Jurkat, Clone E6-1 (cell line): ENCODE measurements at regions not wholly inside any gene's neighbourhood (a gene's known extent, or its start where the extent isn't known, plus 50 kb on each side); places are given as distances from the start of the nearest gene placed in this dataset.
"Not testable (repeated sequence)": the region's sequence is repeated elsewhere in the genome, so short reads cannot be mapped to it uniquely, and the experiment has no call there.

Source experiments
- DNase-seq: peaks from one replicate; pipeline ENCODE4 v3.0.0-alpha.2; 2011; ENCODE audit warnings: low read depth, low spot score
- H3K4me3 ChIP-seq: 2 replicates; pipeline ENCODE4 v1.5.1; 2011; ENCODE audit warnings: mild to moderate bottlenecking, low read length, control low read depth, moderate library complexity

- no peak overlapping the region for H3K4me3 ChIP-seq
- no peak for DNase-seq
Observed at GRCh38 chr10:83542774-83543411, 596.4 kb upstream of the GHITM start.

DNA sequence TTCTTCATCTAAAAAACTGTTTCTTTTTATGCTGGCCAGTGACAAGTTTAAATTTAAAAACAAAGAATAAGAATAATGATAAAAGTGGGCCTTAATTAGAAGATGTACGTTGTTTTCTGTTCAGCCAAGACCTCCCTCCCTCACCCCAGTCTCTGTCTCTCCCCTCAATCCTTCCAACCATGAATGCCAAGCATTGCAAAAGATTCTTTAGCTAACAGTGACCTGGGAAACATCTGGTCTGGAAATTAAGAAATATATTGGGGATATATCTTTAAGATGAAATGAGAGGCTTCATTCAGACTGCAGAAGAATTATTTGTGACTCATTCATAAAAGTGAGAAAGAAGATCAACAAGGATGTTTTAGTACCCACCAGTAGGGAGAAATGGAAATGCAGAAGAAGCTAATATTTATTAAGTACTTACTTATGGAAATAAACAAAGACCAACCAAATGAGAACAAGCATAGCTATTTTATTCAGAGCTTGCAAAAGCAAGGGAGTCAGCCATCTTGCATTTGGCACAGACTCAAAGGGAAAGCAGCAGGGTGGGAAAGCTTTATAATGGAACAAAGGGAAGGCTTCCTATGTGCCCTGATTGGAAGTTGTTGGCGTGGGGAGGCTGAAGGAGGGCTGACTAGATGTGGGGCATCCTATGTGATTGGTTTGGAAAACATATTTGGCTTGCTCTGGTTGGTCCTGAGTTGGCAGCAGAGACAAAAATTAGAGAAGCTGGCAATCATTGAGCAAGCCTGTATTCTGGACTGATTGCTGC, 595.4 kb upstream of the GHITM start:
- no peak for DNase-seq
- H3K4me3 ChIP-seq = no peak overlapping the region

- DNase-seq = no peak
- no peak overlapping the region for H3K4me3 ChIP-seq
Observed at GRCh38 chr10:83545901-83546391, 593.4 kb upstream of the GHITM start.

DNA sequence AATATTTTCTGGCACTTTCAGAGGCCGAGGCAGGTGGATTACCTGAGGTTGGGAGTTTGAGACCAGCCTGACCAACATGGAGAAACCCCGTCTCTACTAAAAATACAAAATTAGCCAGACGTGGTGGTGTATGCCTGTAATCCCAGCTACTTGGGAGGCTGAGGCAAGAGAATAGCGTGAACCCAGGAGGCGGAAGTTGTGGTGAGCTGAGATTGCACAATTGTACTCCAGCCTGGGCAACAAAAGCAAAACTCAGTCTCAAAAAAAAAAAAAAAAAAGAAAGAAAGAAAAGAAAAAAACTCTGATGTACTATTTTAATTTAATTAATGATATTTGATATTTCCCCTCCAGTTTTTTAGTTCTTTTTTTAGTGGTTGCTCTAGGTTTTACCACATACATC, 588.1 kb upstream of the GHITM start:
- DNase-seq = not testable (repeated sequence)

DNA sequence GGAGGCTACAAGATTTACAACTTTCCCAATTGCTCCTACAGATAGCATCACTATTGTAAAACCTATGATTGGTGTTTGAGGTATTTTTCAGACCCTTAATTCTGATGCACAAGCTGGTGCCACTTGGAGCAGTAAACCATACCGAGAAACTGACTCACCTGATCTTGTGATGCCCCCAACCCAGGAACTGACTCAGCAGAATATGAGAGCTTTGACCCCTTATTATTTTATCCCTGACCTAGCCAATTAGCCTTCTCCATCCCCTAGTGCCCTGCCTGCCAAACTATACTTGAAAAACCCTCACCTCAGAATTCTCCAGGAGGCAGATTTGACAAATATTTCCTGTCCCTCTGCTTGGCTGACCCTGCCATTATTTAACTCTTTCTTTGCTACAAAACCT, 585.9 kb upstream of the GHITM start:
- no peak for DNase-seq
- no peak overlapping the region for H3K4me3 ChIP-seq

More for the DNA sequence above, 588.1 kb upstream of the GHITM start:
- H3K4me3 ChIP-seq = not testable (repeated sequence)

GRCh38 chr10:83555264-83555663, 584.0 kb upstream of the GHITM start:
- H3K4me3 ChIP-seq = no peak overlapping the region
- no peak for DNase-seq

- no peak overlapping the region for H3K4me3 ChIP-seq
- no peak for DNase-seq
Observed at GRCh38 chr10:83562381-83562780, 576.9 kb upstream of the GHITM start.

DNA sequence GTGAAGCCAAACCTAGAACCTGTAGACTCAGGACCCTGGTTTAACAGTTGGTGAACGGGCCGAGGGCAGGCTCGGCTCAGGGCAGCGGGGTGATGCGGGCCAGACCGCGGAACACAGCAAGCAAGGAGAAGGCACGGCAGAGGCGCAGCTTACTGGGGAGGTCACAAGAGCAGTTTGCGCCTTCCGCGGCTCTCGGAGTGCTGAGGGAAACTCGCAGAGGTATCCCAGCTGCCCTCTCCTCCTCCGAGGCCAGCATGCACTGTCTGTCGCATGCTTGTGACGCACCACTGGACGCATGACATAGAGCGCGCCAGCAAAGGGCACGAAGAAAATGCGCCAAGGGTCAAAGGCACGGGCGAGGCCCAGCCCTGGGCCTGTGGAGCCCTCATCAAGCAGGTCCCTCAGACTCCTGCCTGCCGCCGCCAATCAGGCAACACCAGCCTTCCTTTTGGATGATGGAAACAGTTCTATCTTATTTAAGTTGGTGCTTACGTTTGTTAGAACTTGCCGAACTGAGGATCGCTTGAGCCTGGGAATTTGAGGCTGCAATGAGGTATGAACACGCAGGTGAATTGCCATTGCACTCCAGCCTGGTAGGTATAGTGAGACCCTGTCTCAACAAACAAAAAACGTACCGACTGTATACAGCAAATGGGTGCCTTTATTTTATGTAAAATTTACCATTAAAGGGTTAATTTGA, 574.3 kb upstream of the GHITM start:
- no peak overlapping the region for H3K4me3 ChIP-seq
- DNase-seq = no peak

- DNase-seq = no peak
- H3K4me3 ChIP-seq = no peak overlapping the region
Observed at GRCh38 chr10:83572036-83572435, 567.3 kb upstream of the GHITM start.

GRCh38 chr10:83574770-83575169, 564.5 kb upstream of the GHITM start:
- no peak for DNase-seq
- H3K4me3 ChIP-seq = no peak overlapping the region

DNA sequence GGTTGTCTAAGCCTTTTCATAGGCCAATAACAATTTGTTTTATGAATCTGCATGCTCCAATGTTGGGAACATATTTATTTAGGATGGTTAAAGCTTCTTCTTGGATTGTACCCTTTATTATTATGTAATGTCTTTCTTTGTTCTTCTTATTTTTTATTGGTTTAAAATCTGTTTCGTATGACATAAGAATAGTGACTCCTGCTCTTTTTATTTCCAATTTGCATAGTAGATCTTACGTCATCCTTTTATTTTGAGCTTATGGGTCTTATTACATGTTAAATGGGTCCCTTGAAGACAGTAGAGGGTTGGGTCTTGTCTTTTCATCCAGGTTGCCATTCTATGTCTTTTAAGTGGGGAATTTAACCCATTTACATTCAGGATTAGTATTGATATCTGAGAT, 561.9 kb upstream of the GHITM start:
- no peak overlapping the region for H3K4me3 ChIP-seq
- DNase-seq = no peak

DNA sequence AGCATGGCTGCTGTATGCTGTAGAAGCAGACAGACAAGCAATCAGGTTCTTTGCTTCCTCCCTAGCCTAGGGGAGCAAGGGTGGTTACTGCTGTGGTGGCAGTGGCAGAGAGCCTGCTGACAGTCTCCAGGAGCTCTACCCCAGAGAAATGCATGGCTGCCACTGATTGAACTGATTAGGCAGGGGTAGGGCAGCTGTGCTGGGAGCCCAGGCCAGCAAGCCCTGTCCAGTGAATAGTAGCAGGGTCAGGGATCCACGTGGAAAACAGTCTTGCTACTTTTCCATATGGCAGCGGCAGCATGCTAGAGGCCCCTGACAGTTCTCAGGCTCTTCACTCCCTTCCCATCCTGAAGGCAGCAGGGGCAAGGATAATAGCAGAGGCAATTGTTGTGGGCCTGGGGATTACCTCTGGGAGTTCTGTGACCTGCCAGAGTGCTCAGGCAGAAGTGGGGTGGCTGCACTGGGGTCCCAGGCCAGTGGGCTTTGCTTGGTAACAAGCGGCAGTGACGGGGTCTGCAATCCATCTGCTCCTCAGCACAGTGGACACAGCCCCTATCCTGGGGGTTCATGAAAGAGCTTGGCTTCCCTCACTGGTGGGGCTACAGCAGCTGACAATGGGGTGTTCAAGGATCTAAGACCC, 558.8 kb upstream of the GHITM start:
- H3K4me3 ChIP-seq = no peak overlapping the region
- no peak for DNase-seq

GRCh38 chr10:83582407-83583095, 556.8 kb upstream of the GHITM start:
- no peak for DNase-seq
- H3K4me3 ChIP-seq = no peak overlapping the region

GRCh38 chr10:83585686-83586085, 553.6 kb upstream of the GHITM start:
- DNase-seq = no peak
- no peak overlapping the region for H3K4me3 ChIP-seq

DNA sequence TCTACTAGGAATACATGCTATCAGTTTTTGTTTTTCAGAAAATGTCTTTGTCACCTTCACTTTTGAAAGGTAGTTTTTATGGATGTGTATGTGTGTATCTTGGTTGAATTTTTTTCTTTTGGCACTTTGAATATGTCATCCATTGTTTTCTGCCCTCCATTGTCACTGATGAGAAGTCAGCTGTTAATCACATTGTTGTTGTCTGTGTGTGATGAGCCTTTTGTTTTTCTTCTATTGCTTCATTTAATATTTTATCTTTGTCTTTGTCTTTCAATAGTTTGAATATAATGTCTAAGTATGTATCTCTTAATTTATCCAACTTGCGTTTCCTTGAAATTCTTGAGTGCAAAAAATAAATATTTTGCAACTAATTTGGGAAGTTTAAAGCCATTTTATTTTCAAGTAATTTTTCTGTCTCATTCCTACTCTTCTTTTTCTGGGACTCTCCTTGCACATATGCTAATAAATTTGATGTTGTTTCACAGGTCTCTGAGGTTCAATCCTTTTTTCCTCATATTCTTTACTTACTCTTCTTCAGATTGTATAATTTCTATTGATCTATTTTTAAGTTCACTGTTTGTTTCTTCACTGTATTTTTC, 546.9 kb upstream of the GHITM start:
- DNase-seq = no peak
- no peak overlapping the region for H3K4me3 ChIP-seq

GRCh38 chr10:83603708-83604107, 535.6 kb upstream of the GHITM start:
- DNase-seq = peak; percentile 63
- H3K4me3 ChIP-seq = no peak overlapping the region

GRCh38 chr10:83605783-83606630, 533.3 kb upstream of the GHITM start:
- DNase-seq = no peak
- H3K4me3 ChIP-seq = no peak overlapping the region
